ENCODE measurements at regions not wholly inside any gene's neighbourhood (a gene's known extent, or its start where the extent isn't known, plus 50 kb on each side); places are given as distances from the start of the nearest gene placed in this dataset.

- peak overlapping the region in 2 of 6 donors; percentile 0 to 44 for H3K27ac Mint-ChIP-seq
- H3K4me3 Mint-ChIP-seq, result no peak overlapping the region
- peaks cover 34 to 45% (median 40%) of the 10 kb centered on the region in 3 donors for H3K4me1 Mint-ChIP-seq
- DNase-seq, result no peak
- no peaks in the 10 kb centered on the region for H3K36me3 Mint-ChIP-seq
- no peaks in the 10 kb centered on the region for H3K27me3 Mint-ChIP-seq
- no peak for ATAC-seq (ENCODE audit: low read depth in 2 of 2)
- no peaks in the 10 kb centered on the region for H3K9me3 Mint-ChIP-seq
Observed at GRCh38 chr16:85971902-85972638, 73.1 kb downstream of the IRF8 start.

- Mint-ChIP-seq H3K27me3 (no peaks in the 10 kb centered on the region), H3K9me3 (no peaks in the 10 kb centered on the region), H3K4me1 (peaks cover 32 to 39% (median 33%) of the 10 kb centered on the region in 3 donors), H3K4me3 (no peak overlapping the region), H3K36me3 (no peaks in the 10 kb centered on the region), H3K27ac (peak overlapping the region in 3 of 6 donors; percentile 20 to 80 (median 39))
- ATAC-seq (ENCODE audit: low read depth in 2 of 2) (no peak), DNase-seq (no peak)
Observed at GRCh38 chr16:85974428-85975375, 75.7 kb downstream of the IRF8 start.

- Mint-ChIP-seq H3K4me3 (peak overlapping the region in 1 of 8 donors; percentile 44), H3K27ac (no peak overlapping the region), H3K4me1 (peaks cover 28 to 35% (median 28%) of the 10 kb centered on the region in 3 donors), H3K27me3 (no peaks in the 10 kb centered on the region), H3K9me3 (no peaks in the 10 kb centered on the region), H3K36me3 (no peaks in the 10 kb centered on the region)
- no peak for DNase-seq
- no peak for ATAC-seq (ENCODE audit: low read depth in 2 of 2)
Observed at GRCh38 chr16:85975451-85975981, 76.6 kb downstream of the IRF8 start.

- H3K4me1 Mint-ChIP-seq, result peaks cover 38 to 54% (median 54%) of the 10 kb centered on the region in 3 donors
- DNase-seq, result no peak
- no peaks in the 10 kb centered on the region for H3K9me3 Mint-ChIP-seq
- H3K4me3 Mint-ChIP-seq, result peak overlapping the region in 3 of 8 donors; percentile 35 to 67 (median 45)
- peak in 1 of 2 donors; percentile 34 for ATAC-seq (ENCODE audit: low read depth in 2 of 2)
- peak overlapping the region in 1 of 6 donors; percentile 83 for H3K27ac Mint-ChIP-seq
- H3K36me3 Mint-ChIP-seq, result no peaks in the 10 kb centered on the region
- no peaks in the 10 kb centered on the region for H3K27me3 Mint-ChIP-seq
Observed at GRCh38 chr16:85978291-85978775, 79.4 kb downstream of the IRF8 start.

GRCh38 chr16:85978976-85979375 lies 80.0 kb downstream of the IRF8 start:
- Mint-ChIP-seq H3K36me3 (no peaks in the 10 kb centered on the region), H3K27me3 (no peaks in the 10 kb centered on the region), H3K9me3 (no peaks in the 10 kb centered on the region), H3K27ac (no peak overlapping the region), H3K4me3 (peak overlapping the region in 1 of 8 donors; percentile 67), H3K4me1 (peaks cover 37 to 60% (median 59%) of the 10 kb centered on the region in 3 donors)
- DNase-seq (no peak), ATAC-seq (ENCODE audit: low read depth in 2 of 2) (no peak)

- no peaks in the 10 kb centered on the region for H3K9me3 Mint-ChIP-seq
- DNase-seq (no peak), ATAC-seq (ENCODE audit: low read depth in 2 of 2) (no peak)
- no peak overlapping the region for H3K27ac Mint-ChIP-seq
- H3K4me1 Mint-ChIP-seq, result peaks cover 41 to 66% (median 64%) of the 10 kb centered on the region in 3 donors
- no peak overlapping the region for H3K4me3 Mint-ChIP-seq
- no peaks in the 10 kb centered on the region for H3K36me3 Mint-ChIP-seq
- H3K27me3 Mint-ChIP-seq, result no peaks in the 10 kb centered on the region
Observed at GRCh38 chr16:85979605-85980004, 80.6 kb downstream of the IRF8 start.

- Mint-ChIP-seq H3K4me3 (no peak overlapping the region), H3K27ac (peak overlapping the region in 1 of 6 donors; percentile 69), H3K27me3 (no peaks in the 10 kb centered on the region), H3K9me3 (no peaks in the 10 kb centered on the region), H3K4me1 (peaks cover 45 to 74% (median 74%) of the 10 kb centered on the region in 3 donors), H3K36me3 (no peaks in the 10 kb centered on the region)
- DNase-seq (no peak), ATAC-seq (ENCODE audit: low read depth in 2 of 2) (no peak)
Observed at GRCh38 chr16:85980686-85981085, 81.7 kb downstream of the IRF8 start.

- Mint-ChIP-seq H3K9me3 (no peaks in the 10 kb centered on the region), H3K27ac (peak overlapping the region in 5 of 6 donors; percentile 41 to 90 (median 83)), H3K36me3 (no peaks in the 10 kb centered on the region), H3K27me3 (no peaks in the 10 kb centered on the region), H3K4me3 (peak overlapping the region in 7 of 8 donors; percentile 67 to 89 (median 78)), H3K4me1 (peaks cover 51 to 85% (median 84%) of the 10 kb centered on the region in 3 donors)
- ATAC-seq (ENCODE audit: low read depth in 2 of 2) (no peak), DNase-seq (no peak)
Observed at GRCh38 chr16:85981826-85982562, 83.0 kb downstream of the IRF8 start.

- Mint-ChIP-seq H3K27me3 (no peaks in the 10 kb centered on the region), H3K27ac (peak overlapping the region; percentile 30 to 90 (median 78)), H3K36me3 (no peaks in the 10 kb centered on the region), H3K9me3 (no peaks in the 10 kb centered on the region), H3K4me1 (peaks cover 53 to 90% (median 90%) of the 10 kb centered on the region in 3 donors), H3K4me3 (peak overlapping the region; percentile 45 to 89 (median 78))
- peak; percentile 25 to 31 for ATAC-seq (ENCODE audit: low read depth in 2 of 2)
- DNase-seq, result no peak
Observed at GRCh38 chr16:85982563-85982939, 83.6 kb downstream of the IRF8 start.

GRCh38 chr16:85983064-85983463 lies 84.1 kb downstream of the IRF8 start:
- Mint-ChIP-seq H3K9me3 (no peaks in the 10 kb centered on the region), H3K4me1 (peaks cover 55 to 94% (median 91%) of the 10 kb centered on the region in 3 donors), H3K4me3 (peak overlapping the region; percentile 45 to 89 (median 70)), H3K36me3 (no peaks in the 10 kb centered on the region), H3K27me3 (no peaks in the 10 kb centered on the region), H3K27ac (peak overlapping the region in 5 of 6 donors; percentile 12 to 87 (median 72))
- DNase-seq (no peak), ATAC-seq (ENCODE audit: low read depth in 2 of 2) (no peak)

- H3K9me3 Mint-ChIP-seq, result no peaks in the 10 kb centered on the region
Observed at GRCh38 chr16:85983606-85984230, 84.8 kb downstream of the IRF8 start.

GRCh38 chr16:85984231-85984880 lies 85.4 kb downstream of the IRF8 start:
- no peaks in the 10 kb centered on the region for H3K9me3 Mint-ChIP-seq
- peak overlapping the region; percentile 80 to 94 (median 92) for H3K27ac Mint-ChIP-seq
- peaks cover 58 to 94% (median 91%) of the 10 kb centered on the region in 3 donors for H3K4me1 Mint-ChIP-seq

More at GRCh38 chr16:85983606-85984230, 84.8 kb downstream of the IRF8 start:
- no peaks in the 10 kb centered on the region for H3K27me3 Mint-ChIP-seq
- DNase-seq, result no peak
- peaks cover 58 to 94% (median 91%) of the 10 kb centered on the region in 3 donors for H3K4me1 Mint-ChIP-seq
- H3K36me3 Mint-ChIP-seq, result no peaks in the 10 kb centered on the region
- H3K4me3 Mint-ChIP-seq, result peak overlapping the region; percentile 29 to 89 (median 72)
- ATAC-seq (ENCODE audit: low read depth in 2 of 2), result peak; percentile 19
- peak overlapping the region in 3 of 6 donors; percentile 41 to 84 (median 67) for H3K27ac Mint-ChIP-seq

More at GRCh38 chr16:85984231-85984880, 85.4 kb downstream of the IRF8 start:
- no peaks in the 10 kb centered on the region for H3K36me3 Mint-ChIP-seq
- no peaks in the 10 kb centered on the region for H3K27me3 Mint-ChIP-seq
- peak overlapping the region; percentile 51 to 88 (median 77) for H3K4me3 Mint-ChIP-seq
- no peak for ATAC-seq (ENCODE audit: low read depth in 2 of 2)
- DNase-seq, result no peak

Measured in naive B cell (primary cell).